ACC112 (cell line): ENCODE measurements at regions not wholly inside any gene's neighbourhood (a gene's known extent, or its start where the extent isn't known, plus 50 kb on each side); places are given as distances from the start of the nearest gene placed in this dataset.

Experiments
- H2AFZ ChIP-seq: fragments of 200-600 bp; sonication (generic); one replicate; pipeline ENCODE4 v1.6.0; 2017; ENCODE audit warnings: antibody characterized with exemption, low read length; ENCODE audit not compliant: unreplicated experiment
- H3K27ac ChIP-seq: fragments of 200-600 bp; sonication (generic); 2 replicates; pipeline ENCODE4 v1.5.1; 2014; ENCODE audit warnings: low read depth, mild to moderate bottlenecking, antibody characterized with exemption, low read length, moderate library complexity
- H3K27me3 ChIP-seq: fragments of 200-600 bp; sonication (generic); 2 replicates; pipeline ENCODE4 v1.6.1; 2014; ENCODE audit warnings: mild to moderate bottlenecking, antibody characterized with exemption, low read length, moderate library complexity, mixed read lengths; ENCODE audit not compliant: insufficient read depth
- H3K36me3 ChIP-seq: fragments of 200-600 bp; sonication (generic); 2 replicates; pipeline ENCODE4 v1.6.1; 2016; ENCODE audit warnings: mild to moderate bottlenecking, antibody characterized with exemption, low read length, moderate library complexity, mixed read lengths; ENCODE audit not compliant: insufficient read depth
- H3K4me1 ChIP-seq: fragments of 200-600 bp; sonication (generic); one replicate; pipeline ENCODE4 v1.6.1; 2016; ENCODE audit warnings: low read length, mixed read lengths; ENCODE audit not compliant: insufficient read depth, unreplicated experiment, control insufficient read depth
- H3K4me3 ChIP-seq: fragments of 200-600 bp; sonication (generic); 2 replicates; pipeline ENCODE4 v1.5.1; 2014; ENCODE audit warnings: mild to moderate bottlenecking, low read depth, low read length
- H3K79me2 ChIP-seq: fragments of 200-600 bp; sonication (generic); one replicate; pipeline ENCODE4 v1.6.0; 2016; ENCODE audit warnings: low read length; ENCODE audit not compliant: control insufficient read depth, unreplicated experiment, insufficient read depth

DNA sequence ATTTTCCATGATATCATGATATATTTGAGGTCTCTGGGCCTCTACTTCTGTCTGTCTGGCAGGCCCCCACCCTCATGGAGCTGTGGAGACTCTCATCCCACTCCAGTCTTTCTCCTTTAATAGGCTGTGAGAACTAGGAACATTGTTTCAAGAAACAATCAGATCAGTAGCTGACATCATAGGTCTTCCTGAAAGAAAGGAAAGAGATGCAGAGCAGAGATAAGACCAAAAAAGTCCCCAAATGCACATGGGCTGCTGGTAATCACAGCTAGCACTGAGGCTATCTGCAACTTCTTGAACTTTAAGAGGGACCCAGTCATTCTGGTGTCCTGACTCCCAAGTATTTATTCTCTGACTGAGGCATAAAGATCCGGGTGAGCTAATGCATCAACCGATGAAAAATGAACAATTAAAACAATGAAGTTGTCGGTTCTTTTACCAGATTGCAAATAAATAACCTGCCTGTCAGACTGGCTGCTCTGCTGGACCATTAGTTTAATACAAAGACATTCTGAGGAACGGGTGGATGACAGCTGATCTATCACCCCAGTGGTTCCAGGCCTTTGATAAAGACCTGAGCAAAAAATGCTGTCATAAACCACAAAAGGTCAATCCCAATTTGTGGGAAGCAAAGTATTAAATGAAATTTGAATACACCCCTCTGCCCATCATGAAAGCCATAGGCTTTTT is 780.8 kb upstream of the GOLIM4 start:
- H2AFZ ChIP-seq = no peak overlapping the region
- no peak overlapping the region for H3K27ac ChIP-seq
- H3K4me3 ChIP-seq = no peak overlapping the region
- no peaks in the 10 kb centered on the region for H3K79me2 ChIP-seq
- no peaks in the 10 kb centered on the region for H3K27me3 ChIP-seq
- no peaks in the 10 kb centered on the region for H3K36me3 ChIP-seq
- H3K4me1 ChIP-seq = peaks cover 25% of the 10 kb centered on the region

DNA sequence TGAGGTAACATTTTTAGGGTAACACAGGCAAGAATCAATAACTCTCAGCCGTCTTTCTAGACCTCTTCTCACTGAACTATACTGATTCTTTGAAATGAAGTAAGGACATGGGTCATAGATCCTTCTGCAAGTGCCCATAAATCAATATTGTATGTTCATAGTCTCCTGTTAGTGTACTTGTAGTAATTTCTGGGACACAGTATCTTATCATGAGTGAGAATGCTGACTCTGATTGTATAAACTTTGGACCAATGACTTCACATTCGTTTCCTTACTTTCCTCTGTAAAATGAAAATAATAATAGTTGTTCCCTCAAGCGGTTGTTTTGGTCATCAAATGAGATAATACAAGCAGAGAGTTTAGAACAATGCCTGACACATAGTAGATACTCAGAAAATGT is 777.1 kb upstream of the GOLIM4 start:
- H3K36me3 ChIP-seq = no peaks in the 10 kb centered on the region
- no peak overlapping the region for H3K4me3 ChIP-seq
- no peak overlapping the region for H2AFZ ChIP-seq
- H3K79me2 ChIP-seq = no peaks in the 10 kb centered on the region
- H3K27ac ChIP-seq = no peak overlapping the region
- no peaks in the 10 kb centered on the region for H3K4me1 ChIP-seq
- no peaks in the 10 kb centered on the region for H3K27me3 ChIP-seq

DNA sequence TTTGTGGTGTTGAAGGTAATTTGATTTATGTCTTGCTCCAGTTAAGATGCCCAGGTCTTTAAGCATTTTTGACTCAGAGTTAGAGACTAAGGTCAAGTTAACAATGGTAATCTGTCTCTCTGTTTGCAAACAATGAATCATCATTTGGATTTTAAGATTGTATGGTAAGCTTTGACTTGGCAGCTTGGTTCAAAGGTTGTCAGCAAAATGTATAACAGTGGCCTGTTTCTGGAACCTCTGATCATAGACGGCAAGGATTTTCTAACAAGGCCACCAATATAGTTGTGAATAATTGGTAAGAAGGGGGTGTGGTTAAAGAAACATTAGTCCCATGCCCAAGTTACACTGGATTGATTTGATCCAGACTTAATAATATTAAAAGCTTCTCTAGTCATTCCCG is 775.2 kb upstream of the GOLIM4 start:
- Histone ChIP-seq H2AFZ (no peak overlapping the region), H3K79me2 (no peaks in the 10 kb centered on the region), H3K27ac (no peak overlapping the region), H3K4me1 (no peaks in the 10 kb centered on the region), H3K4me3 (no peak overlapping the region), H3K27me3 (no peaks in the 10 kb centered on the region), H3K36me3 (no peaks in the 10 kb centered on the region)

DNA sequence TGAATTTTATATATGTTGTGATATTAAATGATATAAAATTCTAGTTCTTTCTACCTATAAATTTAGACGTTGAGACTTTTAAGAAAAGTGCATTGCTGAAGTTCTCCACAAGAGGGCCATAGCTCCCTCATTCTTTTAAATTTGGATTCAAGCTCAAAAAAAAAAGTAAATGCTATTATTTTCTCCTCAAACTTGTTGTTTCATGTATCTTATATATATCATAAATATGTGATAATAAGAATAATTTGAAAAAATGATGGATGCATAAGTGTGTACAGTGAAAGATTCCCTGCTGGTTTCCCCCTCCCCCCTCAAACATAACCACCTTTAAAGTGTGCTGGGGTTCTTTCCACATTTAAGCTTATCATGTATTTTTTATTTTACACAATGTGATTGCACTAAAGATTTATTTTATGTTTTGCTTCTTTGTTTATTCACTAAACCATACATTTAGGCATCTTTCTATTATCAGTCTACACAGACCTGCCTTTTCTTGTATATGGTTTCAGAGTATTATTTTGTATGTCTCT is 769.4 kb upstream of the GOLIM4 start:
- Histone ChIP-seq H3K27ac (no peak overlapping the region), H3K4me3 (no peak overlapping the region), H3K36me3 (no peaks in the 10 kb centered on the region), H3K27me3 (no peaks in the 10 kb centered on the region), H3K79me2 (no peaks in the 10 kb centered on the region), H2AFZ (no peak overlapping the region), H3K4me1 (no peaks in the 10 kb centered on the region)

DNA sequence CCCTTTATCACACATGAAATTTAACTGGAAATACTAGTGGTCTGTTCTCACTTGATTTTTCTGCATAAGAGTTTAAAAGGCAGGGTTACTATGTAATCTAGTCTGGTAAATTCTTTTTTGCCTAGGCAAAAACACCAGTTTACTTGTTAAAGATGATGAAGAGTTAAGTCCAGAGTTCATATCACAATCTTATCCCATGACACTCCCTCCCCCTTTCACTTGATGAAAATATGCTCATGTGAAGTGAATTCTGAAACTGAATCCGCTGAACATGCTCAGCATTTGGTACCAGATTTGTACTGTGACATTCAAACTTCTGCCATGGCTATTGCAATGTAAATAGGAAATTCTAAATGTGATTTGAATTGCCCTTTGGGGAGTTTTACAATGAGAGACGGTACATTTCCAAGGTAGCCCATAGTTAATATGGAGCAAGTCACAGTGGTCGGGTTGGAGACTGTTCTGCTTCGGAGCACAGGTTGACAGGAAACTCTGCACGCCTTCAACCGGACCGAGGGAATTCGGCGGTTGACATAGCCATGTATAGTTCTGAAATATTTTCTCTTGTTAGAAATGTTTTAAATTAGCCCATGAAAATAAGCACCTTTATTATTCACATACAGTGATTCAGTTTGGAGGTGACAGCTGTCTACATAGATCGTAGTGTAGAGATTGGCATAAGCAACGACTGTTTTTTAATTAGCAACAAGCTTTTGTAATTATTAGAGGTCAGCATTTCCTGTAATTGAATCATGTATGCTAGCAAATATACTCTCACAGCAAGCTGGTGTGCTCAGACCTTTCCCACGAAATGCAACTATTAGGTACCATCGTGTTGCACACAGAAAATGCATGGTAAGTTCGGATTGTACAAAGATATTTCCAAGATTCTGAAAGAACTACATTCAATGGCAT is 768.6 kb upstream of the GOLIM4 start:
- H3K4me3 ChIP-seq = no peak overlapping the region
- no peaks in the 10 kb centered on the region for H3K4me1 ChIP-seq
- H3K79me2 ChIP-seq = no peaks in the 10 kb centered on the region
- H3K27me3 ChIP-seq = no peaks in the 10 kb centered on the region
- H3K27ac ChIP-seq = no peak overlapping the region
- no peaks in the 10 kb centered on the region for H3K36me3 ChIP-seq
- H2AFZ ChIP-seq = no peak overlapping the region

DNA sequence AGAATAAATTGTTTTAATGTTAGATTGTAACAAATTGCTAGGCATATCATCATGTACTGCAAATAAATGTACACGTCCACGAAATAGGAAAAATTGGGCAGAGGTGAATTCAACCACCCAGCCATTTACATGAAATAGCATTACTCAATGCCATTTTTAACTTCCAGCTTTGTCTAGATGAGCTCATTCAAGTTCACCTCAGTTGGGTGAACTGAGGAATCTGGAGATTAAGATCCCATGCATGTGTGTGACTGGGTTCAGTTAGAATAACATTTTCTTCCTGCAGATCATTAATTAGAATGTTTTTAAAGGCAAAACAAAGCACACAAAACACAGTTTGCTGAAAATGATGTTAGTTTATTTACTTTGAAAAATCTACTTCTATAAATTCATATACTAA is 767.8 kb upstream of the GOLIM4 start:
- Histone ChIP-seq H3K4me1 (no peaks in the 10 kb centered on the region), H3K27ac (no peak overlapping the region), H2AFZ (no peak overlapping the region)

DNA sequence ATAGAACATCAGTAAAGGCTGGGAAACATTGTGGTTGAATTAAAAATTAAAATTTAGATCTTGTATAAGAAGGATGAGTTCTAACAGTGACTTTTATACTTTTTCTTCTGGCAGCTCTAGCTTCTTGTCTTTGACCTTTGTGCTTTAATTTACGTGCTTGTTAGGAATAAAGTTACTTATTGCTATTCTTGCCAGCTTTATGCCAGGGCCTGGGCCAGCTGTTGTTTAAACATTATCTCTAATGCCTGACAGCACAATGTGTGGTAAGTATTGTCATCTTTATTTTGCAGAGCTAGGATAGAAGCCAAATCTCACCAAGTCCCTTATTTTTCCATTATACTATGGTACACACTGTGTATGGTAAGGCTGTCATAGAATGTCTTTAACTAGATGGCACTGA is 766.7 kb upstream of the GOLIM4 start:
- H3K27ac ChIP-seq = no peak overlapping the region
- no peaks in the 10 kb centered on the region for H3K79me2 ChIP-seq
- H2AFZ ChIP-seq = no peak overlapping the region
- no peaks in the 10 kb centered on the region for H3K36me3 ChIP-seq
- H3K27me3 ChIP-seq = no peaks in the 10 kb centered on the region
- no peaks in the 10 kb centered on the region for H3K4me1 ChIP-seq
- no peak overlapping the region for H3K4me3 ChIP-seq

More for the DNA sequence above, 767.8 kb upstream of the GOLIM4 start:
- Histone ChIP-seq H3K4me3 (no peak overlapping the region), H3K79me2 (no peaks in the 10 kb centered on the region), H3K27me3 (no peaks in the 10 kb centered on the region), H3K36me3 (no peaks in the 10 kb centered on the region)

DNA sequence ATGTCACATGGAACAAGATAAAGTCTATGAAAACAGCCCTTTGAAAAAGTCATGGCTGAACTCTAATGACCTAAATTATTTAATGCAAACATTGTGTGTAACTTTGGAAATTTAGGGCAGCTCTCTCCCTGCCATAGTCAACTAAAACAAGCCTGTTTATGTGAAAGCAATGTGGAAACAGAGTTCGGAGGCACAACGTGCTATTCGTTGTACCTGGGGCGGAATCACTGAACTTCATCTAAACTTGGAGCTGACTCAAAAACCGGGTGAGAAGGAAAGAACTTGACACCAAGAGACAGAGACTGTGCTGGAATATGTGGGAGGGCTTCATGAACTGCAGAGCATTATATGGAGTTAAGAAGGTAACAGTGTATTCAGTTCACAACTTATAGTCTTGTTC is 764.9 kb upstream of the GOLIM4 start:
- Histone ChIP-seq H3K4me1 (no peaks in the 10 kb centered on the region), H3K4me3 (no peak overlapping the region), H3K36me3 (no peaks in the 10 kb centered on the region), H2AFZ (no peak overlapping the region), H3K27ac (no peak overlapping the region), H3K79me2 (no peaks in the 10 kb centered on the region), H3K27me3 (no peaks in the 10 kb centered on the region)

DNA sequence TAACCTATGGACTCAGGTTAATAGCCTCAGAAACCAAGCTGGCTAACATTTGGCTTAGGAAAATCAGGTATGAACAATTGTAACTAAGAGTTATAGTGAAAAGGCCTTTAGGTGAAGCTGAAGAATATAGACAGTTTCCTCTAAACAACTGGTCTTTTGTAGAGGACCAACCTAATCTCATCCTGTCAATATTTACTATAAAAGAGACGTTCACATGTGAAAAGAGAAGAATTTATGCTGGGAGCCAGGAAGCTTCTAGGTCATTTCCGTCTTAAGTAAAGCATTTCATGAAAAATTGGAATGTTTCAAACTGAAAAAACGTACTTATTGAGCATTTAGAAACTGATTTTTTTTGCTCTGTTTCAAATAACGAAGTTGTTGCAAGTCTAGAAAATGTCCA is 764.3 kb upstream of the GOLIM4 start:
- no peaks in the 10 kb centered on the region for H3K27me3 ChIP-seq
- no peak overlapping the region for H2AFZ ChIP-seq
- no peaks in the 10 kb centered on the region for H3K79me2 ChIP-seq
- H3K36me3 ChIP-seq = no peaks in the 10 kb centered on the region
- H3K4me1 ChIP-seq = no peaks in the 10 kb centered on the region
- H3K4me3 ChIP-seq = no peak overlapping the region
- no peak overlapping the region for H3K27ac ChIP-seq

DNA sequence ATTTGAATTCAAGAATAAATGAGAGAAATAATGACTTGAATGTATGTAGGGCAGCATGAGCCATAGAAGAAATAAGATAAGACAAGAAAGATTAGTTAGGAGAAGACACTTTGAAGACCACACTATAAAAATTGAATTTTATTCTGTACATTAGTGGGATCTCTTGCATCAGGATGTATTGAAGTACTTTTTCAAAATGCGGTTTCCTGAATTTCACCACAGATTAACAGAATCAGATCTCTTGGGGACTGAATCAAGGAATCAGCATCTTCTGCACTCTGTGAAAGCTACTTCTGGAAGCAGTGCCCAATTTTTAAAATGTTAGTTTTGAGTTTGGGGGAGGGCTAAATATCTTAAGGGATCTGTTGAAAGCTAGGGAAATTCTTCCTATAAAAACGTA is 763.9 kb upstream of the GOLIM4 start:
- Histone ChIP-seq H3K27me3 (no peaks in the 10 kb centered on the region), H3K4me3 (no peak overlapping the region), H2AFZ (no peak overlapping the region), H3K27ac (no peak overlapping the region), H3K36me3 (no peaks in the 10 kb centered on the region), H3K4me1 (no peaks in the 10 kb centered on the region), H3K79me2 (no peaks in the 10 kb centered on the region)

DNA sequence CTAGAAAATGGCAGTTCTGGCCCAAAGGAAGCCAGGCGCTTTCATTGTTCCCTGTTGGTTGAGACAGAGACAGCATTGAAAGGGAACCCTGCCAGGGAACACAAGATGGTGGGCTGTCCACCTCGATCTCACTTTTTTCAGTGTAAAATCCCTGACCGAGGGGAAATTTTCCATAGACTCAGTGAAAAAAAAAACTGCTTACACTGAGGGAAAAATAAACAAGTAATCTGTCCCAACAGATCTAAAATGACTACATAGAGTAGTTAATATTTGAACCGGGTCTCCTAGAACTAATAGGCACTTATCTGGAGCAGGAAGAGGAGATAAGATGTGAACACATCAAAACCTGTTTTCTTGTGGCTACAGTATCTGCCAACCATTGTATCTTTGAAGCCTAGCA is 763.4 kb upstream of the GOLIM4 start:
- no peak overlapping the region for H3K4me3 ChIP-seq
- no peak overlapping the region for H3K27ac ChIP-seq
- no peaks in the 10 kb centered on the region for H3K27me3 ChIP-seq
- H3K36me3 ChIP-seq = no peaks in the 10 kb centered on the region
- no peaks in the 10 kb centered on the region for H3K79me2 ChIP-seq
- no peak overlapping the region for H2AFZ ChIP-seq
- H3K4me1 ChIP-seq = no peaks in the 10 kb centered on the region
